OCI-LY3 (cell line): ENCODE measurements at regions not wholly inside any gene's neighbourhood (a gene's known extent, or its start where the extent isn't known, plus 50 kb on each side); places are given as distances from the start of the nearest gene placed in this dataset.

Experiments used
- H2AFZ ChIP-seq: fragments of 200-600, 300-600 bp; shearing (Covaris generic); 2 replicates; pipeline ENCODE4 v1.6.0; 2014; ENCODE audit warnings: antibody characterized with exemption, low read depth, low read length
- H3K27ac ChIP-seq: fragments of 200-600, 300-600 bp; sonication (generic); 2 replicates; pipeline ENCODE4 v1.5.1; 2014; ENCODE audit warnings: mild to moderate bottlenecking, low read length, moderate library complexity, mixed read lengths
- H3K27me3 ChIP-seq: fragments of 200-600, 300-600 bp; sonication (generic); 2 replicates; pipeline ENCODE4 v1.6.1; 2014; ENCODE audit warnings: low read depth, low read length, mixed read lengths
- H3K36me3 ChIP-seq: fragments of 200-600, 300-600 bp; sonication (generic); replicated peaks from 2 replicates; pipeline ENCODE3; 2014; ENCODE audit warnings: low read depth, low read length, mixed read lengths
- H3K4me1 ChIP-seq: fragments of 300-600, 200-600 bp; sonication (generic); 2 replicates; pipeline ENCODE4 v1.6.1; 2014; ENCODE audit warnings: low read length, mixed read lengths
- H3K4me2 ChIP-seq: fragments of 200-600, 300-600 bp; sonication (generic); 2 replicates; pipeline ENCODE4 v1.6.1; 2014; ENCODE audit warnings: low read length, mixed read lengths
- H3K4me3 ChIP-seq: fragments of 300-600, 200-600 bp; sonication (generic); 2 replicates; pipeline ENCODE4 v1.5.1; 2014; ENCODE audit warnings: antibody characterized with exemption, mild to moderate bottlenecking, low read length, moderate library complexity
- H3K79me2 ChIP-seq: fragments of 300-600, 200-600 bp; shearing (Covaris generic); 2 replicates; pipeline ENCODE4 v1.6.1; 2014; ENCODE audit warnings: mild to moderate bottlenecking, low read length, mixed read lengths
- H3K9ac ChIP-seq: fragments of 300-600, 200-600 bp; shearing (Covaris generic); 2 replicates; pipeline ENCODE4 v1.6.0; 2014; ENCODE audit warnings: mild to moderate bottlenecking, low read length, moderate library complexity
- H3K9me3 ChIP-seq: fragments of 200-600, 300-600 bp; shearing (Covaris generic); 2 replicates; pipeline ENCODE4 v1.6.1; 2014; ENCODE audit warnings: low read length, mixed read lengths; ENCODE audit not compliant: insufficient read depth
- H4K20me1 ChIP-seq: fragments of 200-600, 300-600 bp; sonication (generic); 2 replicates; pipeline ENCODE4 v1.6.1; 2016; ENCODE audit warnings: low read length, mixed read lengths; ENCODE audit not compliant: insufficient read depth
- CTCF ChIP-seq: fragments of 200-600, 300-600 bp; sonication (generic); IDR thresholded peaks from 2 replicates; pipeline ENCODE4 v1.5.1; 2014; ENCODE audit warnings: antibody characterized with exemption, low read length, low read depth
- EZH2phosphoT487 ChIP-seq: fragments of 200-600 bp; shearing (Covaris generic); IDR thresholded peaks from 2 replicates; pipeline ENCODE4 v1.6.1; 2018; ENCODE audit warnings: antibody characterized with exemption, mixed run types, low read depth

GRCh38 chr16:79784007-79784406, 183.5 kb upstream of the MAF start:
- H3K9ac ChIP-seq, result no peak overlapping the region
- no peak overlapping the region for H3K4me2 ChIP-seq
- TF ChIP-seq EZH2phosphoT487 (no peak), CTCF (no peak)
- H3K9me3 ChIP-seq, result no peaks in the 10 kb centered on the region
- no peaks in the 10 kb centered on the region for H3K79me2 ChIP-seq
- H3K36me3 ChIP-seq, result no peaks in the 10 kb centered on the region
- H4K20me1 ChIP-seq, result no peaks in the 10 kb centered on the region
- no peak overlapping the region for H3K4me3 ChIP-seq
- no peaks in the 10 kb centered on the region for H3K4me1 ChIP-seq
- no peaks in the 10 kb centered on the region; the same call in 1 of the 2 replicates for H3K27me3 ChIP-seq
- no peak overlapping the region for H3K27ac ChIP-seq
- no peak overlapping the region for H2AFZ ChIP-seq

GRCh38 chr16:79777679-79778078, 177.1 kb upstream of the MAF start:
- no peak overlapping the region for H3K9ac ChIP-seq
- no peaks in the 10 kb centered on the region for H4K20me1 ChIP-seq

GRCh38 chr16:79776243-79776847, 175.8 kb upstream of the MAF start:
- peaks cover 23% of the 10 kb centered on the region for H3K27me3 ChIP-seq
- no peaks in the 10 kb centered on the region for H3K9me3 ChIP-seq
- H3K4me3 ChIP-seq, result no peak overlapping the region
- no peak overlapping the region for H3K9ac ChIP-seq
- TF ChIP-seq CTCF (no peak), EZH2phosphoT487 (no peak)
- H3K27ac ChIP-seq, result no peak overlapping the region
- H3K79me2 ChIP-seq, result no peaks in the 10 kb centered on the region
- H3K4me2 ChIP-seq, result no peak overlapping the region
- no peaks in the 10 kb centered on the region for H3K36me3 ChIP-seq
- no peaks in the 10 kb centered on the region for H3K4me1 ChIP-seq
- H2AFZ ChIP-seq, result no peak overlapping the region
- no peaks in the 10 kb centered on the region for H4K20me1 ChIP-seq

More at GRCh38 chr16:79777679-79778078, 177.1 kb upstream of the MAF start:
- Histone ChIP-seq H3K79me2 (no peaks in the 10 kb centered on the region), H3K4me3 (no peak overlapping the region), H3K4me1 (no peaks in the 10 kb centered on the region), H2AFZ (no peak overlapping the region), H3K27ac (no peak overlapping the region), H3K9me3 (no peaks in the 10 kb centered on the region), H3K4me2 (no peak overlapping the region), H3K36me3 (no peaks in the 10 kb centered on the region), H3K27me3 (peaks cover 13% of the 10 kb centered on the region)
- TF ChIP-seq EZH2phosphoT487 (no peak), CTCF (no peak)

GRCh38 chr16:79772784-79773183, 172.2 kb upstream of the MAF start:
- no peak for TF ChIP-seq EZH2phosphoT487
- no peak for TF ChIP-seq CTCF
- H3K79me2 ChIP-seq, result no peaks in the 10 kb centered on the region
- H3K4me2 ChIP-seq, result no peak overlapping the region
- H3K4me1 ChIP-seq, result no peaks in the 10 kb centered on the region
- no peak overlapping the region for H3K27ac ChIP-seq
- no peaks in the 10 kb centered on the region for H3K9me3 ChIP-seq
- H3K9ac ChIP-seq, result no peak overlapping the region
- peaks cover 27% of the 10 kb centered on the region for H3K27me3 ChIP-seq
- H4K20me1 ChIP-seq, result no peaks in the 10 kb centered on the region
- no peak overlapping the region for H3K4me3 ChIP-seq
- no peak overlapping the region for H2AFZ ChIP-seq
- no peaks in the 10 kb centered on the region for H3K36me3 ChIP-seq
